GDM1 (cell line): ENCODE measurements at regions not wholly inside any gene's neighbourhood (a gene's known extent, or its start where the extent isn't known, plus 50 kb on each side); places are given as distances from the start of the nearest gene placed in this dataset.

Source experiments
- DNase-seq: peaks from one replicate; lab custom pipeline; 2025; lab: John Stamatoyannopoulos, UW

- DNase-seq = no peak
Measured at GRCh38 chr3:137061186-137061585, 103.4 kb downstream of the IL20RB start.

GRCh38 chr3:137062250-137062649 lies 104.5 kb downstream of the IL20RB start:
- DNase-seq = no peak

GRCh38 chr3:137065381-137065780 lies 107.6 kb downstream of the IL20RB start:
- no peak for DNase-seq

GRCh38 chr3:137066092-137066491 lies 108.3 kb downstream of the IL20RB start:
- DNase-seq = no peak

GRCh38 chr3:137071104-137071503 lies 113.3 kb downstream of the IL20RB start:
- DNase-seq = no peak

GRCh38 chr3:137075020-137075419 lies 117.2 kb downstream of the IL20RB start:
- no peak for DNase-seq

- no peak for DNase-seq
Measured at GRCh38 chr3:137078040-137078439, 120.3 kb downstream of the IL20RB start.

GRCh38 chr3:137079571-137079970 lies 121.8 kb downstream of the IL20RB start:
- DNase-seq = no peak

GRCh38 chr3:137081711-137082110 lies 123.9 kb downstream of the IL20RB start:
- no peak for DNase-seq

- DNase-seq = no peak
Measured at GRCh38 chr3:137082763-137083162, 125.0 kb downstream of the IL20RB start.

- DNase-seq = no peak
Measured at GRCh38 chr3:137083332-137083731, 125.5 kb downstream of the IL20RB start.

GRCh38 chr3:137084586-137084985 lies 126.8 kb downstream of the IL20RB start:
- DNase-seq = no peak

- no peak for DNase-seq
Measured at GRCh38 chr3:137097386-137097785, 139.6 kb downstream of the IL20RB start.

- no peak for DNase-seq
Measured at GRCh38 chr3:137097852-137098251, 140.1 kb downstream of the IL20RB start.

- no peak for DNase-seq
Measured at GRCh38 chr3:137099364-137100219, 141.8 kb downstream of the IL20RB start.

GRCh38 chr3:137100326-137100725 lies 142.5 kb downstream of the IL20RB start:
- no peak for DNase-seq

- DNase-seq = no peak
Measured at GRCh38 chr3:137103739-137104138, 146.0 kb downstream of the IL20RB start.

- DNase-seq = peak; percentile 4
Measured at GRCh38 chr3:137105277-137105977, 147.6 kb downstream of the IL20RB start.

GRCh38 chr3:137106612-137107240 lies 148.9 kb downstream of the IL20RB start:
- DNase-seq = no peak

- no peak for DNase-seq
Measured at GRCh38 chr3:137108699-137109440, 151.1 kb downstream of the IL20RB start.

GRCh38 chr3:137110392-137110996 lies 152.7 kb downstream of the IL20RB start:
- DNase-seq = no peak

GRCh38 chr3:137111497-137111896 lies 153.7 kb downstream of the IL20RB start:
- DNase-seq = no peak
